ENCODE measurements at regions not wholly inside any gene's neighbourhood (a gene's known extent, or its start where the extent isn't known, plus 50 kb on each side); places are given as distances from the start of the nearest gene placed in this dataset.

GRCh38 chr21:27695246-27695645 lies 728.4 kb upstream of the ADAMTS5 start:
- no peak for TF ChIP-seq CTCF (IDR thresholded peaks at IDR 0.05; ENCODE audit: low read depth, low read length, missing control alignments)
- in situ Hi-C loops (cut with HindIII; ENCODE audit: low sequenced_read_pairs) = loop anchor here (25.0 kb wide), 1 partner anchor 833 kb away; no protein-coding TSS in a partner anchor
- H3K4me3 ChIP-seq (ENCODE audit: low read depth, low read length) = no peak overlapping the region
- no peak for DNase-seq (ENCODE audit: low read depth)

- in situ Hi-C loops (cut with HindIII; ENCODE audit: low sequenced_read_pairs) = loop anchor here (25.0 kb wide), 1 partner anchor 832 kb away; no protein-coding TSS in a partner anchor
- H3K4me3 ChIP-seq (ENCODE audit: low read depth, low read length) = no peak overlapping the region
- no peak for TF ChIP-seq CTCF (IDR thresholded peaks at IDR 0.05; ENCODE audit: low read depth, low read length, missing control alignments)
- no peak for DNase-seq (ENCODE audit: low read depth)
Measured at GRCh38 chr21:27694667-27695066, 727.8 kb upstream of the ADAMTS5 start.

- H3K4me3 ChIP-seq (ENCODE audit: low read depth, low read length) = no peak overlapping the region
- no peak for DNase-seq (ENCODE audit: low read depth)
- in situ Hi-C loops (cut with HindIII; ENCODE audit: low sequenced_read_pairs) = loop anchor here (25.0 kb wide), 1 partner anchor 831 kb away; no protein-coding TSS in a partner anchor
- no peak for TF ChIP-seq CTCF (IDR thresholded peaks at IDR 0.05; ENCODE audit: low read depth, low read length, missing control alignments)
Measured at GRCh38 chr21:27693376-27693775, 726.5 kb upstream of the ADAMTS5 start.

- in situ Hi-C loops (cut with HindIII; ENCODE audit: low sequenced_read_pairs) = loop anchor here (25.0 kb wide), 1 partner anchor 829 kb away; no protein-coding TSS in a partner anchor
- TF ChIP-seq CTCF (IDR thresholded peaks at IDR 0.05; ENCODE audit: low read depth, low read length, missing control alignments) = no peak
- DNase-seq (ENCODE audit: low read depth) = no peak
- no peak overlapping the region for H3K4me3 ChIP-seq (ENCODE audit: low read depth, low read length)
Measured at GRCh38 chr21:27691516-27691915, 724.6 kb upstream of the ADAMTS5 start.

- in situ Hi-C loops (cut with HindIII; ENCODE audit: low sequenced_read_pairs) = loop anchor here (25.0 kb wide), 1 partner anchor 829 kb away; no protein-coding TSS in a partner anchor
- DNase-seq (ENCODE audit: low read depth) = no peak
- TF ChIP-seq CTCF (IDR thresholded peaks at IDR 0.05; ENCODE audit: low read depth, low read length, missing control alignments) = no peak
- no peak overlapping the region for H3K4me3 ChIP-seq (ENCODE audit: low read depth, low read length)
Measured at GRCh38 chr21:27691006-27691405, 724.1 kb upstream of the ADAMTS5 start.

GRCh38 chr21:27690426-27690825 lies 723.5 kb upstream of the ADAMTS5 start:
- no peak for DNase-seq (ENCODE audit: low read depth)
- no peak for TF ChIP-seq CTCF (IDR thresholded peaks at IDR 0.05; ENCODE audit: low read depth, low read length, missing control alignments)
- in situ Hi-C loops (cut with HindIII; ENCODE audit: low sequenced_read_pairs) = loop anchor here (25.0 kb wide), 1 partner anchor 828 kb away; no protein-coding TSS in a partner anchor
- H3K4me3 ChIP-seq (ENCODE audit: low read depth, low read length) = no peak overlapping the region

All from astrocyte of the cerebellum (primary cell).